Stimulated activated CD8-positive, alpha-beta memory T cell treated with anti-CD3 and anti-CD28 coated beads, Interleukin-4, amount 100 ng/mL, for 1 hour (primary cell): ENCODE measurements at regions not wholly inside any gene's neighbourhood (a gene's known extent, or its start where the extent isn't known, plus 50 kb on each side); places are given as distances from the start of the nearest gene placed in this dataset.
"Not testable (repeated sequence)": the region's sequence is repeated elsewhere in the genome, so short reads cannot be mapped to it uniquely, and the experiment has no call there.

ENCODE experiments used
- DNase-seq, 2 donors: peaks; one replicate each; pipeline ENCODE4 v3.0.0-alpha.2; 2020; ENCODE audit warnings: low read depth in 2 of 2, low spot score in 1 of 2

DNA sequence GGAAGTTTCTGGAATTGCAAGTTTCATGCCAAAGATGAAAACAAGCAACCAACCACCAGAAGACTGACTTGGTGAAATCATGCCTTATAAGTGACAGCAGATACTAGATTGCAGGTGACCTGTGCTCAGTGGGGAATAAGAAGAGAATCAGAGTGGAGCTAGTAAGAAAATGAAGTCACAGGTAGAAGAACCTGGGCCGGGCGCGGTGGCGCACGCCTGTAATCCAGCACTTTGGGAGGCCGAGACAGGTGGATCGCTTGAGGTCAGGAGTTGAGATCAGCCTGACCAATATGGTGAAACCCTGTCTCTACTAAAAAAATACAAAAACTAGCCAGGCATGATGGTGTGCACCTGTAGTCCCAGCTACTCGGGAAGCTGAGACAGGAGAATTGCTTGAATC lies 251.7 kb upstream of the PODXL start:
- DNase-seq, result not testable (repeated sequence)

DNA sequence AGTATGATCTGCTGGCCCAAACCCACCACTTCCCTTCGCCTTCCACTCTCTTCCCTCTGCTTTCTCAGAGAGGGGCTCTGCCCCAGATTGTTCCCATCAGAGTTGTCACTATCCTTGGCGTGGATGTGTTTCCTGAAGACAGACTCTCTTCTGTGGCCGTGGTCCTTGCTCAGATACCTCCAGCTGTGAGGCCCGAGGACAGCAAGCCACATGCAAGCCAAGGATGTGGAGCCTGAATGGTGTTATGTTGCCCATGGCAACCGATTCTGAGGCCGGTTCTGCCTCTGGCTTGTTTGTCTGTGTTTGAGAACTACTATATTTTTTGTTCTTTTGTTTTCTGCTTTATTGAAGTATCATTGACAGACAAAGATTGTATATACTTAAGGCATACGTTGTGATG lies 247.4 kb upstream of the PODXL start:
- no peak for DNase-seq

DNA sequence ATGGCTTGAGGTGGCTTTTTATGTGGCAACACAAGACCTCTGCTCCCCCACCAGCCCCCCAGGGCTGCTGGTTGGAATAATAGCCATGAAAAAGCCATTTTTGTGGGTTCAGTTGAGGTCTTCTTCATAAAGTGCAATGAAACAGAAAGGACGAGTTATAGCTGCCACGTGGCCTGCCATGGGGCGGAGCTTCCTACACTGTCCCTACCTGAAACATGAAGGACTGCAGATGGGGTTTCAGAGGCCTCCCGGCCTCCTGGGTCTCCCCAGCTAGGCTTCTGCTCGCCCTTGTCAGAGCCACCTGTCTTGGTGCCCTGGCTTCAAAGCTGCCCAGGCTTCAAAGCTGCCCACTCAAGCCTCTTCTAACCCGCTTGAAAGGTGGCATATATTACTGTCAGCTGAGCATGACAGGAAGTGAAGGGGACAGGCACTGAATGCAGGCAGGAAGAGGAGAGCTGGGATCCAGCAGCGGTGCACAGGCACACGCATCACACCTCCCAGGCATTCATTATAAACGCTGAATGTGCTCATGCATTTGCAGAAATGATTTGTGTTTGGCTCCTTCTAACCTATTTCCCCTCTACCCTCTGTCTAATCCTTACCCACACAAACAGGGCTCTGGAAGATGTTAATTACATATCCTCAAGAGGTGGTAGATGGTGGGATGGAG lies 245.9 kb upstream of the PODXL start:
- no peak for DNase-seq

DNA sequence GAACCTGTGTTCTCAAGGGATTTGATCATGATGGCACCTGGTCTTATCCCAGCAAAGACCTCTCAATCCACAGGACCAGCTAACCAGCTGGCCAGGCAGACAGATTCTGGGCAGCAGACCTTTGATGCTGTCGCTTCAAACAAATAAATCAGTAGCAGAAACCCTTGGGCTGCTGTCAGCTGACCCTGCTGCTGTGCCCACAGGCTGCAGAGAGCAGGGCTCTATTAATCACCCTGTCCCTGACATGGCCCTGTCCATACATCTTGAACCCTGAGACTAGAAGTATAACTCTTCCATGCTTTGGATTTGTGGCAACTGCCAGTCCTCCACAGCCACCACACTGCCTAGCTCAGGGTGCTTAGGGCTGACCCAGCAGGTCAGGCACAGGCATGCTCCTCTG lies 244.1 kb upstream of the PODXL start:
- DNase-seq, result no peak

DNA sequence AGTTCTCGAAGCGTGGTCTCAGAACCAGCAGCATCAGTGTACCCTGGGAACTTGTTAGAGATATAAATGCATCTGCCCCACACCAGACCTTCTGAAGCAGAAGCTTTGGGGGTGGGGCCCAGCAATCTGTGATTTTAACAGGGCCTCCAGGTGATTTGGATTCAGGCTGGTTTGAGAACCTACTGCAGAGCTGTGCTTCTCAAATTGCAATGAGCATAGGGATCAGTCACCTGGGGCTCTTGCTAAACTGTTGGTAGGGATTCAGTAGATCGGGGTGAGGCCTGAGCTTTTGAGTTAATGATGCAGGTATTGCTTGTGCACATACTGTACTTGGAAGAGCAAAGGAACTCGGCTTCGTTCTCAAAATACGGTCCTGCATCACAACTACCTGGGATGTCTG lies 243.6 kb upstream of the PODXL start:
- DNase-seq, result no peak

DNA sequence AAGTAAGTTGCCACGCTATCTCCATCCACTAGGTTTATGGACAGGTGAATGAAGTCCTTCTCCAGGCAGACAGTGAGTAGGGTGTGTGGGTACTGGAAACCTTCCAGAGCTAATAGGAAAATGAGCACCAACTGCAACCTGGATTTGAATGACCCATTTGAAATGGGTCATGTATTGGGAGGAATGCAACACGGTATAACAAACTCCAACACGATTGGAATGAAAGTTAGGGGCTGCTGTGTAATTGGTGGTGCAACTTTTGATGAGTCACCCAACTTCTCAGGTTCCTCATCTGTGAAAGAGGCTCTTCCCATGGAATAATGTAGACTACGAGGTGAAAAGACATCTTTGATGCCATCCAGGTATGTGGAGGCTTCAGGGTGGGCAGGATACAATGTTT lies 241.4 kb upstream of the PODXL start:
- DNase-seq, result no peak

DNA sequence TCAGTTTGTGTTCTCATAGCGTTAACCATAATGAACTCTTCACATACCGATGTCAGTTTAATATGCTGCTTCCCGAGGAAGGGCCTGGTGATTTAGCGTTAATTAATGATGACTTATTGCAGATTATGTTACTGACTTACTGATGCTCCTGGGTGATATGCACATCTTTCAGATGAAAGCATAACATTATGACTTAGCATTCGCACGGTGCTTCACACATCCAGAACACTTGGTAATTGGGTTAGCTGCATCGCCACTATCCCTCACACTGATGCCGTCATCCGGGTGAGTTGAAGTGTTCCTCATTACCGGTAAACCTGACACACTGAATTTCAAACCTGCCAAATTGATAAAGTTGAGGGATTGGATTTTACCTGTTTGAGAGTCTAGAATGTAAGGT lies 239.0 kb upstream of the PODXL start:
- DNase-seq, result no peak

DNA sequence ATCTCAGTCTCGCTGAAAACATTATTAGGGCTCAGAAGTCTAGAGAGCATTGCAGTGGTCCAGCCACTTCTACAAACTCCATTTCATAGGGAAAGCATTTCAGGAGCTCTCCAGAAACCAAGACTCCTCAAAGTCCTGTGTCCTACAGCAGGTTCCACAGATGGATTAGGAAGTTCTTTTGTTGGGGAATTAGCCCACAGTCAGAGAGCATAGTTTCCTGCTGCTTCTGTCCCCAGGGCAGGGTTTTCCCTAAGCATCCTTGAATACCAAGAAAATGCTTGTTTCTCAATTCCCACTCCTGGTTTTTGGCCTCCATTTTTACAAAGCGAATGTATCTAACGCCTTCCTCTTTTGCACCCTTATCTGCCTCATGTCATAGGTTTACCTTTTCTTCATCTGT lies 235.9 kb upstream of the PODXL start:
- no peak for DNase-seq

DNA sequence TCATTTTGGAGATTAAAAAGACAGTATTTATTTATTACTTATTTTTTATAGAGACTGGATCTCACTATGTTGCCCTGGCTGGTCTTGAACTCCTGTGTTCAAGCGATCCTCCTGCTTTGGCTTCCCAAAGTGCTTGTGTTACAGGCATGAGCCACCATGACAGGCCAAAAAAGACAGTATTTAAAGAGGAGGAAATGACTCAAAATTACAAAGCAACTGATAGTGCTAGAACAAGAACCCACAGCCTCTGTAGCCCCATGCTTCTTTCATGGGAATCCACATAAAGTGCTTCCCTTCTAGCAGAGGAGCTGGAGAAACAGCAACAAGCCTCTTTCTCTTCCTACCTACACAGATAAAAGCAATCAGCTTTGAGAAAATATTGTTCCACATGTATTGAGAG lies 230.7 kb upstream of the PODXL start:
- no peak for DNase-seq

DNA sequence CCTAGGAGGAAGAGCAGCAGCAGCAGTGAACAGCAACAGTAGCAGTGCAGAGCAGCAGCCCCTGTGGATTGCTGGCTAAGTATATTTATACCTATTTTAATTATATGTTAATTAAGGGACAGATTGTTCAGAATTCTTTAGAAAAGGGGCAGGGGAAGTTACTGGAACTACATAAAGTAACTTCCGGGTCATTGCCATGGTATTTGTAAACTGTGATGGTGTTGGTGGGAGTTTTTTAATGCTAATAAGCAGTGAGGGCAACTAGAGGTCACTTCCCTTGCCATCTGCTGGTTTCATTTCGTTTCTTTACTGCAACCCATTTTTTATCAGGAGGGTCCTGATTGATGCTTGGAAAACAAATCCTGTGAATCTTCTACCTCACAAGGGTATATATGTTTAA lies 229.8 kb upstream of the PODXL start:
- DNase-seq, result no peak

DNA sequence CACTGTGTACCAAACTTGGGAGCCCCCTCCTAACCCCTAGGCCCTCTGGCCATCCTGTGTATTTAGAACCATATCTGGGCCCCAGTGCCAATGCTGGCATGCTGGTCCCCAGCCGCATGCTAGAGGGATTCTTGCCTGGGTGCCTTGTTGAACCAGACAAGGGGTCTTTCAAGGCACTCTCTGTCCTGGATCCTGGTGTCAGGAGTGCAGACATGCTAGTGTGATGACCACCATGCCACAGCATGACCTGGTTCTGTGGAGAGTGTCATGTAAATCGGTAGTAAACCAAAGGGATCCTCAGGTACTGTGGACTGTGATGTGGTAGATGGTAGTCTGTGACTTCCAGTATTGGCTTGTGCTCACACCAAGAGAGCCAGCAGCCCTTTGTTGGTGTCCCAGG lies 222.2 kb upstream of the PODXL start:
- no peak for DNase-seq

DNA sequence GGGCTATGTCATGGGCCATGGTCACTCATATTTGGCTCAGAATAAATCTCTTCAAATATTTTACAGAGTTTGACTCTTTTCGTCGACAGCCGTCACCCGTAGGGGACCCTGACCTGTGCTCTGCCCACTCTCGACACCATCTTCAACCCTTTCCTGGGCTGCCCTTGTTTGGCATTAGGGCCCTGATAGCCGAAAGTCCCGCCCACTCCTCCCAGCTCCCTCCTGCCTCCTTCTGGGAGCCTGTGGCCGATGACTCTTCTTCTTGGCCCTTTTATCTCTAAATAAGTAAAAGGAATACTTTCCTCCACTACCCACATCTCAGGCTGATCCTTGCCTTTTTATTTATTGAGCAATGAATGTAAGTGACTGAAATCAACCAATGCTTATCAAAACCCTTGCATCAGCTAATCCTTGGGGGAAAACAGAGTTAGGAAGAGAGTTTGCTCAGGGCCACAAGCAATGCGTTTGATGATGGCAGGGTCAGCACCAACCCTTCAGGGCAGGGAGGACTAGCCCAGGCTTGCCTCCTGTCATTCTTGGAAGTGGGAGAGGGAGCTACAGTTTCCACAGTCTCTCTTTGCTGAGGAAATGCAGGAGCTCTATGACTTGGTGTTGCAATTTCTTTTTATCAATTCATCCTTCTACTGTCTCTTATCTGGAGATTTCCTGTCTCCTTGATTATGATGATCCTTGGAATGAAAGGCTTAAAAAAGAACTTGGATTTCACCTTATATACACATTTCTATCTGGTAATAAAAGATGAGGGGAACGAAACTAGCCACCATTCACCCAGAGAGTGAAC lies 218.2 kb upstream of the PODXL start:
- DNase-seq, result no peak

DNA sequence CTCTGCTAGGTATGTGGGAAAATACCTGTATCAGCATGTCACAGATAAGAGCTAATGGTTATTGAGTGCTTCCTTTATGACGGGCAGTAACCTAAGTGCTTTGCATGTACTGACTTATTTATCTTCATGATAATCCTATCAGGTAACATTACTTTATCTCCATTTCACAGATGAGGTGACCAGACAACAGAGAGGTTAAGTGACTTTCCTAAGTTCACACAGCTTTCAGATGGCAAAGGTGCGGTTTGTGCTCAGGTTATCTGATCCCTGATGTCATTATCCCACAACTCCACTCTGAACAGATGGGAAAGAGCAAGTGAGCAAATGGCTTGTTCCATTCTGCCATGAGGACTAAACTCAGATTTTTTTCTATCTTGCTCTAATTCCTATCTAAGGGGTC lies 217.0 kb upstream of the PODXL start:
- no peak for DNase-seq

DNA sequence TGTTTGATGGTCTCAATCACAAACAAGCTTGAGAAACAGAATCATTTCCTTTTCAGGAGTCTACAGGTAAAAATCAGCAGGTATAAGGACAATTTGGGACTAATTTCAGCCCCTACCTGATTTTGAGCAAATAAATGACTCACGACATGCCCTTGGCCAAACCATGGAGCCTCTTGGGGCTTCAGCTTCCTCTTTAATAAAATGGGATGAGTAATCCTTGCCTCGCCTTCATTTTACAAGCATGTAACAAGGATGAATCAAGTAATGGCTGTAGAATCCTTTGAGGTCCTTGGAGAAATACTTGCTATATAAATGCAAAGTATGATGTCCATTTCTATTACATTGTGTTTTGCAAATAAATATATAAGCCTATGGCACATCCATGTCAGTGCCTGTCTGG lies 212.8 kb upstream of the PODXL start:
- DNase-seq, result no peak

DNA sequence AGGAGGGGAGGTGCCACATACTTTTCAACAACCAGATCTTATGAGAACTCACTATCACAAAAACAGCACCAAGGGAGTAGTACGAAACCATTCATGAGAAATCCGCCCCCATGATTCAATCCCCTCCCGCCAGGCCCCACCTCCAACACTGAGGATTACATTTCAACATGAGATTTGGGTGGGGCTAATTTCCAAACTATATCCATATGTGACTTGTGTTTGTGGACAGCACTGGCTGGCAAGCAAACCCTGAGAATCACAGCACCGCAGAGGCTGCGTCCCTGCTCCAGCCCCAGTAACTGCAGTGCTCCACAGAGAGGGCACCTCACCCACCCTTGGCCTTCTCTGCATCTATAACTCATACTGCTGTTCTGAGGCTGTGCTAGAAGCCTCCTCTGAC lies 211.2 kb upstream of the PODXL start:
- DNase-seq, result no peak

DNA sequence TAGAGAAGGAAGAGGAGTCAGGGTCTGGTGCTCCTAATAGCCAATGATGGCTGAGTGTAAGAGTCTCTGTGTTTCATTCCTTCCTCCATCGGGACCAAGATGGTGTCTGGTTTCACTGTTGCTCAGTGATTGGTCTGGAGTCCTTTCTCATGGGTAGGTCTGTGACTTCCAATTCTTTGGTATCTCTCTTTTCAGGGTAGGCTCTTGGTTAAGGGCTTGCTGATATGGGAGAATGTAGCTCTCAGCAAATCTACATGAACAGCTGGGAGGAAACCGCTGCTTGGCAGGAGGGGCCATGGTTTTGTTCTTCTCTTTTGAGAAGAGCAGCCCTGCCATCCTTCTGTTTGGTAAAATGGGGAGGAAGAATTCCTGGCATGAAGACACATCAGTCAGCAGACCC lies 209.1 kb upstream of the PODXL start:
- DNase-seq, result no peak

DNA sequence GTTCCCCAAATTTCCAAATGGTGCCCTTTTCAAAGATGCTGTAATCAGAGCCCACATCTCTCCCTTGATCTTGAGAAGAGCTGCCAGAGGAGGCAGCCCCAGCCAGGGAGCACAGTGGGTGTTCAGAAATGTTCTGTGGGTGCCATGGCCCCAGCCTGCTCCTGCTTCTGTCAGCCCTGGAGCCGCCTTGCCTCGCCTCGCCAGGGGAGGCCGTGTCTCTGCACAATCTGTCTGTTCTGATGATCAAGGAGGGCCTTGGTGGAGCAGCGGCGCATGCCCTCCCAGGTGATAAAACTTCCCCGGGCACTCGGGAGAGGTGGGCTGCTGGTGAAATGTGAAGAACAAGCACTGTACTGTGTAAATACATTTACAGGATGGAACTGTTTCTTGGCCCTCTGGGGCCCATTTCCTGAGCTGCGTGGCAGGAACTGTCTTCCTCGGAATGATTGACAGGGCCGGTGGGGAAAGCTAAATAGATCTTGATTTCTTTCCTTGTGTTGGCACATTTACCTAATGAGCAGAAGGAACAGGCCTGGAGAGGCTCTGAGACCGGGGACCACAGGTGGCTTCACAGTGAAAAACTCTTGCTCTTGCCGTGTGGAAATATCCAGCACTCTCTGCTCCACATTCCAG lies 207.8 kb upstream of the PODXL start:
- DNase-seq, result no peak

DNA sequence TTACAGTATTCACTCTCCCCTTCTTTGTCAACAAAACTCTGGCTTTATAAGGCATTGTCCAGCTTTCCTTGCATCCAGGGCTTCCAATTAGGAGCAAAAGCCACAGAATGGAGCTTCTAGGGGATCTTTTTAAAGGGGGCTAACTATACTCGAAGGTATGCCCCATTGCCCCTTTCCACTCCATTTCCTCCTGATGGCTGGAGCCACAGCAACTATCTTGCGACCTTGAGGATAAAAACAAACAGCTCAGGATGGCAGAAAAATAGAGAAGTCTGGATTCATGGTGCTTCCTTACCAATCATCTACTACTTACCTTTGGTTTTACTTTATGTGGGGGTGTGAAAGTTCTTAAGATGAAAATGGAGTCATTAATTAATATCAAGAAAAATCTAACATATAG lies 206.3 kb upstream of the PODXL start:
- DNase-seq, result no peak

DNA sequence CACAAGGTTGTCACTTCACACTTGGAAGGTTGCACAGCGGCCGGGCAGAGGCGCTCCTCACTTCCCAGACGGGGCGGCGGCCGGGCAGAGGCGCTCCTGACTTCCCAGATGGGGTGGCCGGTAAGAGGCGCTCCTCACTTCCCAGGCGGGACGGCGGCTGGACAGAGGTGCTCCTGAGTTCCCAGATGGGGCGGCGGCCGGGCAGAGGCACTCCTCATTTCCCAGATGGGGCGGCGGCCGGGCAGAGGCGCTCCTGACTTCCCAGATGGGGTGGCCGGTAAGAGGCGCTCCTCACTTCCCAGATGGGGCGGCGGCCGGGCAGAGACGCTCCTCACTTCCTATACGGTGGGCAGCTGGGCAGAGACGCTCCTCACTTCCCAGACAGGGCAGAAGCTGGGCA lies 199.4 kb upstream of the PODXL start:
- not testable (repeated sequence) for DNase-seq

DNA sequence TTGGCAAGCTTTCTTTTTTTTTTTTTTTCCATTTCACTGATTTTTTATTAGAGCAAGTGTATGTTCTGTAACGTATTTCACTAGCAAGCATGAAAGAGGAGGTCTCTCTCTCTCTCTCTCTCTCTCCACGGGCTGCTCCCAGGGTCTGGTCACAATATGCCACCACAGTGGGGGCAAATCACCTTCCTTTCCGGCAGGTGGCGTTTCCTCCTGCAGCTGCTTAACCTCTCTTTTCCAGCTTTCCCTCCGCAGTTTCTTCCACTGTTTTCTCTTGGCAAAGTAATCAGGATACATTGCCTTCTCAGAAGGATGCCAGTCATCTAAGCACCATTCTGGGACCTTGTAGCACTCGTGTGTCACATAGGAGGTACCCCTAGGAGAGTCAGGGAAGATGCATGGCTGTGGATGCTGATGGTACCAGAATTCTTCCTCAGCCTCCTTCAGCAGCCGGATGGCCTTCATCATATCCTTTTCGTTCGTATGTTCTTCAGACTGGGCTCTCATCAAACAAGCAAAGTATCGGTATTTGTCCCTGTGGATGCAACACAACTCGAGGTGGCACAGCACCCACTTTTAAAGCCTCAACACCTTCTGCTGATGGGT lies 197.3 kb upstream of the PODXL start:
- DNase-seq, result no peak

DNA sequence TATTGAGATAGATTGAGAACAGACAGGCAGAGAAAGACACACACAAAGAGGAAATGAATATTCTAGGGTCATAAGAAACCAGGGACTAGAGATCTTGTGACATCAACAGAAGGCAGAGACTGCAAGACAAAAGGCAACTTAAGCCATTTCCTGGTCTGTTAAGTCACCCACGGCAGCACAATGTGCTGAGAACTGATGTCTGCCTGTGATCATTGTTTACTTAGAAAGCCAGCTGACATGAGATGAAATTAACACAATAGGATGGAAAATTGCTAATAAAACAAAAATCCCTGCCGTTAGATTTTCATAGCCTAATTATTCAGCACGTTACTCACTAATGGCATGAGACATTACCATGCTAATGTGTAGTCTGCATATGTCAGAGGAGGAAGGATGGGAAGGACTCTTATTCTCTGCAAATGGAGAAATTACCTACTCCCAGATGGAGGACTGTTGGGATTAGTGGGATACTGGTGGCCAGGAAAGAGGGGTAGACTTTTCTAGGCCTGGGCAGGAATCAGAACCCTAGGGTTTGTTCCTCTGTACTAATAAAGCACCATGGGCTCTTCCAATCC lies 191.3 kb upstream of the PODXL start:
- DNase-seq, result no peak
